ENCODE measurements at regions not wholly inside any gene's neighbourhood (a gene's known extent, or its start where the extent isn't known, plus 50 kb on each side); places are given as distances from the start of the nearest gene placed in this dataset.
A peak's percentile ranks its signal among the peaks of the same experiment; 100 is the strongest.

- Histone ChIP-seq H3K27ac (ENCODE audit: low read depth, low read length) (no peak overlapping the region), H3K4me3 (ENCODE audit: insufficient read depth, low read length) (no peak overlapping the region), H3K27me3 (ENCODE audit: insufficient read depth, low read length) (no peaks in the 10 kb centered on the region), H3K4me2 (ENCODE audit: insufficient read depth, low read length) (no peak overlapping the region), H4K20me1 (ENCODE audit: insufficient read depth, low read length) (no peaks in the 10 kb centered on the region), H3K9me3 (ENCODE audit: low read depth, low read length) (no peaks in the 10 kb centered on the region), H3K79me2 (ENCODE audit: insufficient read depth, low read length) (no peaks in the 10 kb centered on the region), H3K4me1 (ENCODE audit: insufficient read depth, low read length) (peaks cover 6% of the 10 kb centered on the region), H2AFZ (ENCODE audit: low read length) (no peak overlapping the region), H3K36me3 (ENCODE audit: insufficient read depth, low read length) (no peaks in the 10 kb centered on the region)
- no peak for TF ChIP-seq CTCF (IDR thresholded peaks at IDR 0.05; ENCODE audit: extremely low read depth, low read depth, low read length)
- DNase-seq (ENCODE audit: insufficient read length, low spot score, missing footprints), result no peak
These were observed 163.2 kb downstream of the SPCS3 start for GRCh38 chr4:176482972-176483371.

- H2AFZ ChIP-seq (ENCODE audit: low read length), result peak overlapping the region; percentile 32
- DNase-seq (ENCODE audit: insufficient read length, low spot score, missing footprints), result no peak
These were observed 164.7 kb downstream of the SPCS3 start for GRCh38 chr4:176484301-176484984.

GRCh38 chr4:176489001-176489400 is 169.2 kb downstream of the SPCS3 start:
- Histone ChIP-seq H2AFZ (ENCODE audit: low read length) (no peak overlapping the region), H3K4me1 (ENCODE audit: insufficient read depth, low read length) (peaks cover 4% of the 10 kb centered on the region), H4K20me1 (ENCODE audit: insufficient read depth, low read length) (no peaks in the 10 kb centered on the region), H3K27ac (ENCODE audit: low read depth, low read length) (no peak overlapping the region), H3K36me3 (ENCODE audit: insufficient read depth, low read length) (no peaks in the 10 kb centered on the region), H3K9me3 (ENCODE audit: low read depth, low read length) (no peaks in the 10 kb centered on the region), H3K79me2 (ENCODE audit: insufficient read depth, low read length) (no peaks in the 10 kb centered on the region), H3K4me2 (ENCODE audit: insufficient read depth, low read length) (no peak overlapping the region), H3K27me3 (ENCODE audit: insufficient read depth, low read length) (no peaks in the 10 kb centered on the region), H3K4me3 (ENCODE audit: insufficient read depth, low read length) (no peak overlapping the region)
- no peak for DNase-seq (ENCODE audit: insufficient read length, low spot score, missing footprints)
- no peak for TF ChIP-seq CTCF (IDR thresholded peaks at IDR 0.05; ENCODE audit: extremely low read depth, low read depth, low read length)

More at GRCh38 chr4:176484301-176484984, 164.7 kb downstream of the SPCS3 start:
- Histone ChIP-seq H3K4me2 (ENCODE audit: insufficient read depth, low read length) (no peak overlapping the region), H3K4me3 (ENCODE audit: insufficient read depth, low read length) (no peak overlapping the region), H3K27ac (ENCODE audit: low read depth, low read length) (no peak overlapping the region), H3K27me3 (ENCODE audit: insufficient read depth, low read length) (no peaks in the 10 kb centered on the region), H3K79me2 (ENCODE audit: insufficient read depth, low read length) (no peaks in the 10 kb centered on the region), H4K20me1 (ENCODE audit: insufficient read depth, low read length) (no peaks in the 10 kb centered on the region), H3K4me1 (ENCODE audit: insufficient read depth, low read length) (no peaks in the 10 kb centered on the region), H3K9me3 (ENCODE audit: low read depth, low read length) (no peaks in the 10 kb centered on the region), H3K36me3 (ENCODE audit: insufficient read depth, low read length) (no peaks in the 10 kb centered on the region)
- no peak for TF ChIP-seq CTCF (IDR thresholded peaks at IDR 0.05; ENCODE audit: extremely low read depth, low read depth, low read length)

- Histone ChIP-seq H3K27me3 (ENCODE audit: insufficient read depth, low read length) (no peaks in the 10 kb centered on the region), H3K4me3 (ENCODE audit: insufficient read depth, low read length) (peak overlapping the region; percentile 32), H2AFZ (ENCODE audit: low read length) (peak overlapping the region; percentile 43), H3K79me2 (ENCODE audit: insufficient read depth, low read length) (no peaks in the 10 kb centered on the region), H3K4me2 (ENCODE audit: insufficient read depth, low read length) (peak overlapping the region; percentile 39), H3K27ac (ENCODE audit: low read depth, low read length) (no peak overlapping the region), H4K20me1 (ENCODE audit: insufficient read depth, low read length) (no peaks in the 10 kb centered on the region), H3K36me3 (ENCODE audit: insufficient read depth, low read length) (no peaks in the 10 kb centered on the region), H3K4me1 (ENCODE audit: insufficient read depth, low read length) (peaks cover 4% of the 10 kb centered on the region), H3K9me3 (ENCODE audit: low read depth, low read length) (no peaks in the 10 kb centered on the region)
- no peak for DNase-seq (ENCODE audit: insufficient read length, low spot score, missing footprints)
- TF ChIP-seq CTCF (IDR thresholded peaks at IDR 0.05; ENCODE audit: extremely low read depth, low read depth, low read length), result no peak
These were observed 173.0 kb downstream of the SPCS3 start for GRCh38 chr4:176492646-176493302.

Measured in osteoblast (primary cell).